HG02763 (cell line): ENCODE measurements at regions not wholly inside any gene's neighbourhood (a gene's known extent, or its start where the extent isn't known, plus 50 kb on each side); places are given as distances from the start of the nearest gene placed in this dataset.

Experiments used
- ATAC-seq: cut with Tn5 transposase; IDR thresholded peaks from one replicate; pipeline ENCODE4 v1.9.1; 2021; ENCODE audit warnings: mild to moderate bottlenecking, moderate library complexity; ENCODE audit not compliant: unreplicated experiment

DNA sequence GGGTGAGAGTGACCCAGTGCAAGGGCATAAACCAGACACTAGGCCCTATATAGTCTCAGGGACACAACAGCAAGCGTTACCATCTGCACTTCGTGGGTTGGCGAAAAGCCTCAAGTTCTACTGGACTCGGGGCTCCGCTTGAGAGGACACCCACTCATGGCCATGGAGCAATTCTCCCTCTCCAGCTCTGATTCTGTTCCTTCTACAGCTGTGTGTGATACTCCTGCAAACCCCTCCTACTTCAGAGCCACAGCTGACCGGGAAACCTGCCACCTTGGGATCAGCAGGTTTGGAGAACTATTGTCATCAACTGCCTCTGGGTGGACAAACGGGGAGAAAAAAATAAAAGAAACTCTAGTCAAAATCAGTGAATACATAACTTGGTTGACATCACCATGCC, 306.9 kb downstream of the FGFR2 start:
- no peak for ATAC-seq

DNA sequence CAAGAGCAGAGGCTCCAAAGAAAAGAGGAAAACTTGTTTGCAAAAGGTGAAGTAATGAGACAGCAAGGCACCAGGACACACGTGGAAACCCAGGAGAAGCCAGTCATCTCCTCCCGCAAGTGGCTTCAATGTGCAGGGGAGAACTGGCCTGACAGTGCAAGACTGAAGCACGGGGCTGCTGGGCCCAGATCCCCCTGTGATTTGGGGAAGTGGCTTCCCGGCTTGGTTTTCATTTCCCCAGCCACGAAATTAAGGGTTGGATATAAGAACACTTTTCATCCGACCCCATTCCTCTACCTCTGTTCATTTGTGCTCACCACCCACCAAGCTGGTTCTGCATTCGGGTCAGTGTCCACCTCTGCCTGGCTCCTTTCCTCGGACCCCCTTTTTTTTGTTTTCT, 306.4 kb downstream of the FGFR2 start:
- no peak for ATAC-seq

DNA sequence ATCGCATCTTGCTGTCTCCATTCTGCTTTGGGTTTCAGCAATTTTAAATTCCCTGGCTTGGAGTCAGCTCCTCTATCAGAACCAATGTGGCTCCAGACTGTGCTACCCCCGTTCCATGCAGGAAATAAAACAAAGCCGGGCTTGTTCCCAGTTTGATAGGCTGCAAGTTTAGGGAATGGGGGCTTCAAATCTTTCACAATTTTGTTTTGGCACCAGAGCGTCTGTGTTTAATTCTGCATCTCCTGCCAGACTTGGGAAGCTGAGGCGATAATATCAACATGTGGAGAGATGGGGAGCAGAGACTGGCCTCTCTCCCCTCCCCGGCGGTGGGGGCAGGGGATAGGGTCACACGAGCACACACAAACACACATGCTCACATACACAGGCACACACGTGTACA, 305.9 kb downstream of the FGFR2 start:
- no peak for ATAC-seq

DNA sequence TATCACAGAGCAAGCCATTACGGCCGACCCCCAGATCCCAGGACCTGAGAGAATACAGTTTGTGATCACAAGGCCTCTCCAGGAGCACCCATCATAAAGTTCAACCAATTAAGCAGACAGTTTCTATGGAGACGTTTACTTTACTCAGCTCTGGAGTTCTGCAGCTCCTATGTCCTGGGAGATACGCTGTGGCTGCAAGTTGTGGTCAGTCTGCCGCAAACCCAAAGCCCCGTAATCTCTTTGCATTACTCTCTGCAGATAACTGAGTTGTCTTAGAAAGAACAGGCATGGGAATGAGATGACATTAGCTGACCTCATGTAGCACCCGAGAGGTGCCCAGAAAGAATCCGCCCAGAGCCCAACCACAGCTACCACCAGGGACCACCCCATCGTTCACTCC, 305.1 kb downstream of the FGFR2 start:
- no peak for ATAC-seq

DNA sequence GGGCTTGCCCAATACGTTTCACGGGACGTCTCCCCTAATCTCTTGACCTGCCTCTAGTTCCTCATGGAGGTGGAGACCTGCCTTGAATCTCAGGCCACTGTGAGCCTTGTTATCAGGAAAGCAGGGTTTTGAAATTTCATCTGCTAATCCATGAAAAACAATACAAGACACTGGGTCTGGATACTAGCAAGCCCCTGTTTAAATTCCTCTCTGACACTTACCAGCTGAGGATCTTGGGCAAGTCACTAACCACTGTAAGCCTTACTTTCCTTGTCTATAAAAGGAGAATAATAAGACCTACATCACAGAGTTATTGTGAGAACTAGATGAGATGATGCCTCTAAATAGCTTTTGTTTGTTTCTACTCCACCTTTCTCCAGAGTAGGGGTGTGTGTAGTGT, 303.6 kb downstream of the FGFR2 start:
- no peak for ATAC-seq

DNA sequence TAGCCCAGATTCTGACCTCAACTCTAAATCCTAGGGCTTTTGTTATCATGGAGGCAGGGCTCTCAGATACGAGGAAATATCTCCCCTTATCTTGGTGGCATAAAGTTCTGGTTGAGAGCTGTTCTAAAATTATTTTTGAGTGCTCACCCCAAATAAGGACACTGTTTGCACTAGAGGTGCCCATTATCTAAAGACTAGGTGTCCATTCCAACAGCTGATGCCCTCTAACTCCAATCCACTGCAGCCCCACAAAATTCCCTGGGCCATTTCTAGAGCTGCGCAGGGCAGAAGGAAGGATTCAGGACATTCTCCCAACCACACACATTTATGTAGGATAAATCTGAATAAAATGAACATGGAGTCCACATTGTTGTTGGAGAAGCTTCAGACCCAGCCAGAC, 301.9 kb downstream of the FGFR2 start:
- no peak for ATAC-seq

DNA sequence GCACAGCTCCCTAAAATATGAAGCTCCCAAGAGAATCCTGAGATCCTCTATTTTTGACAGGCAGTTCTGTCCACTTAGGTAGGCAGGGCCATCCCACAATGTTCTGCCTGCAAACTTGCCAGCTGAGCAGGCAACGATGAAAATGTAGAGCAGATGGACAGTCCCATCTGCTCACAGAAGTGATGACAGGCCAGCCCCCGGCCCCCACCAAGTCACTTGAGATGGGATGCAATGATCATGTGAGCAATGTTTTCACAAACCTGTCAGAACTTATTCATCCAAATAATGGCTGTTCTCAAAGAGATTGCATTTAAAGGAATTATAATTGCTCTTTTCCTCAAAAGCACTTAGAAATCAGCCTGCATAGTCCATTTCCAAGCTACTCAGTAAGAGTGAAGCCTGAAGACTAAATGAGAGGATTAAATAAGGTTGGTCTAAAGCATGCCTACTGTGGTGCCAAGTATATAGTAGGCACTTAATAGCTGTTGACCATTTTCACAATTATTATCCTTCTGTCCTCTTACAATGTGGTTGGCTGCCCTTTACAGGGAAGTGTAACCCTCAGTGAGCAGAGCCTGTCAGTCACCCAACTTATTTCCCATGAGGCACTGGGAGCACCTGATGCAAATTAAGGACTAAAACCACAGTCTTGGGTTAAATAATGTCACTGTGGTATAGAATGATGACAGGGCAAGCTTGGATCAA, 301.2 kb downstream of the FGFR2 start:
- no peak for ATAC-seq

DNA sequence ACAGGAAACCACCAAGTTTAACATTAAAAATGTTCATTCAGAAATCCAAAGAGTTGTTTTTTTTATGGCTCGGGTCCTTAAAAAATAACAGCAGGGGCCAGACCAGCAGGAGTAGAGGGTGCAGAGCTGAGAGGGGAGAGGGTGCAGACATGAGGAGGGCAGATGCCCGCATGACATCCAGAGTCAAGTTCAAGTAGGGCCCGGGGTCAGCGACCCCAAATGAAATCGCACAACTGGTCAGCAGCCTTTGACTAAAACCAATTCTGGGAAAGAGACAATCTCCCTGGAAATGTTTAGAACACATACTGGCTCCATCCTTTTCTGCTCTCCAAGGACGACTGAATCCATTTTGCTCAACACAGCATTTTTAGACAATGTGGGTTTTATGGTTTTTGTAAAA, 297.5 kb downstream of the FGFR2 start:
- ATAC-seq: no peak

DNA sequence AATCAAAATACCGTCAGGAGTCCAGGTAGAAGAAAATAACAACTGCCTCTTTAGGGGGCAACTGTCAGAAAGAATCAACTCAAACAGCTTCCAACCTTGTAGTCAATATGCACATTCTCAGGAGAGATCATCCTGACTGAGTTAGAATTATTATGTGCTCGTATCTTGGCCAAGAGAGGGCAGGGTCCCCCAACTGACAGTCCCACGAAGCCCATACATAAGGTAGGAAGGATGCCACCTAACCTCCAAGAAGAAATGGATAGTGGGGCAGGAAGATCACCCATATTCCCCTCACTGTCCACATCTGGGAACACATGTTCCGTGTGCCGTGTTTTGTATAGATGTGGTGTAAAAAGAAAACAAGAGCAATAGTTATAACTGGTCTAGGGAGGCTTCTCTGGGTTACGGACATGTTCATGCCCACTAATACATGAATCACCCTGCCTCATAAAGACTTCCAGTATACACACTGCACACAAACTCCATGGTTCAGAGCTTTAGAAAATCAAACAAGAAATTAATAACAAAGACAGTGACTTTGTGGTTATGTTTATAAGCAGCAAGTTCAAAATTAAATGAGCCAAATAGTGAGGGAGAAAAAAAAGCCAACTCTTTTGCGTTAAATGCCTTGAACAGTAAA, 295.6 kb downstream of the FGFR2 start:
- no peak for ATAC-seq

DNA sequence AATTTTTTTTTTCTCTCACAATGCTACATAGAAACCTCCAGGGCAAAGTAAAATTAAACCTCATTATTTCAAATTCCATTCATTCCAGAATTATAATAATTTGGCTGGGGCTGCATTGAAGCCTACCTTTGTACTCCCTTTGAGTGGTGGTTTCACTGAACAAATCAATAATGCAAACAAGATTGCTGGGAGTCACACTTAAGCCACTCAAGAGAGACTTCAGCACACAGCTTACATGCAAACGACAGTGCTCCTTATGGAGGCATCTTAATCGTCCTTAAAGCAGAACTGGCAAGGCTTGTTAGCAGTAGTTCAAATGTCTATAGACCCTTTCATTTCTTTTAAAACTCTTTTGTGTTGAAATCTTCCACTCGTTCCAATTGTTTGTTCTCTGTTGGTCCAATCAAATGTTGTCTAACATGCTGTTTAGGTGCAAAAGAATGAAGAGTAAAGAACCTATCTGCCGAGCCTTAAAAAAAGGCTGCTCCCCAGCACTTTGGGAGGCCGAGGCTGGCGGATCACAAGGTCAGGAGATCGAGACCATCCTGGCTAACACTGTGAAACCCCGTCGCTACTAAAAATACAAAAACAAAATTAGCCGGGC, 294.9 kb downstream of the FGFR2 start:
- ATAC-seq: no peak

DNA sequence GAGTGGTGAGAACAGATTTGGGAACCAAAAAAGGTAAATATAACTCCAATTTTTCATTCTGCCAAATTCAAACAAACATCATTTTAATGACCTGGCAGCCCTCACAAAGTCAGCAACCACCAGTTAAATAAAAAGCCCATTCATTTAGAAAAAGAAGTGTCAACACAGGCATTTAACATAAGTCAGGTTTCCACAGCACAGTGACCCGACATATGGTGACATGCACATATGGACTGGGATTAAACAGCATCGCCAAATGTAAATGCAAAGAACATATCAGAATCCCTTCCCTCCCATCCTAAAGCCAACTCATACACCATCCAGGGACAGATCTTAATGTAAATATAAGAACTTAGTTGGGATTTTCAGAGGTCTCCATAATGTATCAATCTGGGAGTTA, 293.2 kb downstream of the FGFR2 start:
- no peak for ATAC-seq

DNA sequence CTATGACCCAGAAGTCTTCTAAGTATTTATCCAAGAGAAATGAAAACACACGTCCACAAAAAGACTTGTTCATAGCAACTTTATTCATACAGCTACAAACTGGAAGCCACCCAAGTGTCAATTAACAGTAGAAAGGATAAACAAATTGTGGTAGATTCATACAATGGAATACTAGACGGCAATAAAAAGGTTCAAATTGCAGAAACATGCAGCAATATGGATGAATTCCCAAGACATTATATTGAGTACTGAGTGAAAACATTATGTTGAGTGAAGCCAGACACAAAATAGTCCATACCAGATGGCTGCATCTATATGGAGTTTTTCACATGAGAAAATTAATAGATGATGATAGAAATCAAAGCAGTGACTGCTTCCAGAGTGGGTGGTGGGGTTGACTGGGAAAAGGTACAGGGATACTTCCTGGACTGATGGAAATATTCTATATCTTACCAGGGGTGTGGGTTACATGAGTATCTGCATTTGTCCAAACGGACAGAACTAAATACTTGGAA, 292.0 kb downstream of the FGFR2 start:
- ATAC-seq: no peak

DNA sequence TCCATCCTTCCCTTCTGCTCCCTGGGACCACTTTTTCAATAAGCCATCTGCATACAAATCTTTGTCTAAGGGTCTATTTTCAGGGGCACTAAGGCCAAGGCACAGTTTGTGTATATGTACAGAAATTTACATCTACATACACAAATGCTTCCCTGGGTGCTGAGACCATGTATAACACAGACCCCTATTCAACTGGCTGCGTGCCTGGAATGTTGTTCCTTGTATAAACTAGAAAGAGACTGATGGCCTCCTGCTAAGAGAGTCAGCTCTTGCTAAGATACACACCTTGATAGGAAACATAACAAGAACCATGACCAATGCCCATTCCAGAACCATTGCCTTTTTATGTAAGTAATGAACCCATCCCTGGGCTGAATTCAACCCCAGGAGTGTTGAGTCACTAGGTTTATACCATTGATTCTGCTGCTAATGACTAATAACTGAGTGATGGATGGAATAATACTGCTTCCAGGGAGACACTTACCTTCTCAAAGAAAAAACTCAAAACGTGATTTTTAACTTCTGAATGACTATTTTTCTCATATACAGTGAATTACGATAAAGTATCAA, 290.7 kb downstream of the FGFR2 start:
- ATAC-seq: no peak

DNA sequence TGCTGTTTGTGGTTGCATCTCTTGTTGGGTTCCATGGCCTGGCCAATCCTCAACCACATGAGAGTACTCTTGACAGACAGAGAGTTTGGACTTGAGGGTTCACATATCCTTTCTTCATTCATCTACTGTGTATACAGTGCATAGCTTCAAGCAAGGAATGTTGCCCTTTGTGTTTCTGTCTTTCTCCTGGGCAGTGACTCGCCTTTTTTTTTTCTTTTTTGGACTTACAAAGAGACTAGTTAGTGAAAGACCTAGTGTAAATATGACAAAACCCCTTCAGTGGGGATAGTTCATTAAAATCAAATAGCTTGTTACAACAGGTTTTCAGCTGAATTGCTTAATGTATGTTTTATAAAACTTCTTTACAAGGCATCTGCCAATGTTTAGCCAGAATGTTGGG, 290.2 kb downstream of the FGFR2 start:
- ATAC-seq: no peak

DNA sequence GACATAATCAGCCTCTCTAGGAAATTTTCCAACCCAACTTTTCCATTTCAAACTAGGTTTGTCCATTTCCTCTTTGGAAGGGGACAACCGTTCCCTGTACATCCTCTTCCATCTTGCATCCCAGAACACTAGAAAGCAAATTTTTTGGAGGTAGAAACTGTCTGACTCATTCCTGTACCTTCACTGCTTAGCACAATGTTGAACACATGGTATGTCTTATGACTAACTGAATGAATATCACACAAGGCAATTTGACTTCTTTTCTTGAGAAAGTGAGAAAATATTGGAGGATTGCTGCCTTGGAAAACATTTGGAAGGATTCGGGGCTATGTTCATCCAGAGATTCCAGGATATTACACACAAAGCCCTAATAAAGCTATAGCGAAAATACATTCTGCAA, 289.1 kb downstream of the FGFR2 start:
- ATAC-seq: no peak

DNA sequence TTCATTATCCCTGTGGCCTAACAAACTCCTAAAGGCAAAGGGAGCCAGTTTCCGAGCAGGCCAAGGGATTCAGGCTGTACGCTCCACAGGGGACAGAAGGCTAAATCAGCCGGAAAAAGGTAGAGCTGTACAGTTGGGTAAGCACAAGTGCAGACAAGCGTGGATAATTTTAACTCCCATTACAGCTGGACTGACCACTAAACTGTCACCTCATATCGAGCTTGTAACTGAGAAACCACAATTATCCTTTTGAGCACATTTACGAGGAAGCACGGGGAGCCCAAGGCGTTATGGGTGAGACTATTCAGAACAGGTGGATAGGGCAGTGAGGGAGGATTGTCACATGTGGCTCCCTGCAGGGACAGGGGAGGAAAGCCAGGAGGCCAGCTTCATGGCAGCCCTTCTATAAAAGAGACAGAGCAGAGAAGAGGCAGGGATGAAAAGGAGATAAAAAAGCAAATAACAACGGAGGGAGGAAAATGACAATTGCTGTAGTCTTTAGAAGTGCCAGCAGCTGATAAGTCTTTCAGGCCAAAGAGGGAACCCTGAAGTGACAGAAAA, 288.0 kb downstream of the FGFR2 start:
- no peak for ATAC-seq

DNA sequence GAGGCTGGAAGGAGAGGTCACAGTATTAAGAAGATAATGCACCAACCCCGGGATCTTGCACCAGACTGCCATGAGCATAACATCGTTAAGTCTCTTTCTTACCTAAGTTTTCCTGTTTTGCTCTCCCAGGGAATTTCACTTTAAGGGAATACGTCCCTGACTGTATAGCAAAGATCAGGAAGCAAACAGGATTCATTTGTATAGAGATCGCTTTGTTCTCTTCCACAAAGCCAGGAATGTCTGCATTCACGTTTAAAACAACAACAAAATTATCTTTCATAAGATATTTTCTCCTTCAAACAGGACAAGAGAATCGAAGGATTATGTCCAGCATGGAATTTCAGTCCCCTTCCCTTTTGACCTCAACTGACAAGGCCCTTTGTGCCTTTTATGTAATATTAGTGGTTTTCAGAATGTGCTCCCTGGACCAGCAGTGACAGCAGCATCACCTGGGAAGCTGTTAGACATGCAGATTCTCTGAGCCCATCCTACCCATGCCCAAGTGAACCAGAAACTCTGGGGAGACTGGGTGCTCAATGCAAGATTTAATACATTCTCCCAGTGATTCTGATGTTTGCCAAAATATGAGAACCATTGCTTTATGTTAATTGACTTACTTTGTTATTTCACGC, 286.3 kb downstream of the FGFR2 start:
- no peak for ATAC-seq

DNA sequence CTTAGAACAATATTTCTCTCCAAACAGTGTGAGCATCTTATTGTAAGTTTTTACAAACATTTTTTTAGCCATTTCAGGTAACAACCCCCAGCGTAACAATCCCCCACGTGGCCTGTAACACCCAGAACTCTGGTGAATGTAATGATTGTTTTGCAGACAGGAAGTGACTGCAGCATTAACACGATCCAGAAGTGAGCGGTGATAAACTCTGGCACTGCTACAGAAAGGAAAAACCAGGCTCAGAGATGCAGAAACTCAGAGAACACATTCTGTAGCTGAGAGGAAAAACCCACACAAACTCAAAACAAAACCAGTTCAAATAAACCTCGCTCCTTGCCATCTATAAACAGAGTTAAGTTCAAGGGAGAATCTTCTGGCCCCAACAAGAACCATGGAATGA, 285.7 kb downstream of the FGFR2 start:
- ATAC-seq: no peak

DNA sequence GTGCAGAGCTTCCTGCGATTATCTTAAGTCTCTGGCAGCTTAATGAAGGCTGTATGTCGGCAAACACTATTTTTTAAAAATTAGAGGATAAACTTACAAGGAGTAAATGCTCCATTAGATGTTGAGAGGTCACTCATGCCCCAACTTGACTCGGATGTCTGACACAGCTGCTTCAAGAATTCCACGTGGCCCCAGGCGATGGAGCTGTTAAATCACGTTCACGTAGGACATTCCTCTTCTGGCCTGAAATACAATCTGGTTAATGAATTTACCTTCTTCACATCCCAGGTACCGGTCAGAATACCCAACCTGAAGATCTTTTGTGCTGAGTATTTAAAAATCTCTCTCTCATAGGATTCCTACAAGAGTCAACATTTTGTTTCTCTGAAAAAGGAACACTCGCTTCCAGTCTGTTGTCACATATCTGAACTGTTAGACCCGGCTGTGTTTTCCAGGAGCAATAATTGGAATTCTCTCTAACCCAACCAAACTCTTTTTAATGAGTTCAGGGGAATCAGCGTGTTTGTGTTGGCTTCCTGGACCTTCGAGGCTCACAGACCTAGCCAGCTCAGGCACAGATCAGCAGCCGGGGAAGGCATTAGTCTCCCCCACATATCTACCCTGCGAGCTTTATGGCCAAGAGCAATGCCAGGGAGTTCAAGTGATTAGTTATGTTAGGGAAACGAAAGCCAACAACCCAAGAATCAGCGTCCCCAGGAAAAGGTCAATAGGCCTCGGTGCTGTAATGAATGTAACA, 284.9 kb downstream of the FGFR2 start:
- ATAC-seq: no peak

DNA sequence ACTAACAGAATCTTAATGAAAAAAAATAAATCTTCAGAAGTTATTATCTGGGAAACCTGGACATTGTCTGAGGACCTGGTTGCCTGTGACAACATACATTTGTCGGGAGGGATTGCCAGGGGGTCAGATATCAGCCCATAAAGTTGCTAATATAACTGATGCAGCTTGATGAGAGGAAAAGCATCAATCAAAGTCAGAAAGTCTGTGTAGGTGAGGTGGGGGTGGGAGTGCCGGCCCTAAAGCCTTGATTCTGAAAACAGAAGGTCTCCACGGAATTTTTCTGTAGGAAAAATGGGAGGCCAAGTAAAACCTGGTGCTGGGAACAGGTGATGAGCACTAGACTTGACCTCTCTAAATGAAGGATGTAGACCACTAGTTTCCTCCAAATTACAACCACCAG, 281.8 kb downstream of the FGFR2 start:
- ATAC-seq: no peak

DNA sequence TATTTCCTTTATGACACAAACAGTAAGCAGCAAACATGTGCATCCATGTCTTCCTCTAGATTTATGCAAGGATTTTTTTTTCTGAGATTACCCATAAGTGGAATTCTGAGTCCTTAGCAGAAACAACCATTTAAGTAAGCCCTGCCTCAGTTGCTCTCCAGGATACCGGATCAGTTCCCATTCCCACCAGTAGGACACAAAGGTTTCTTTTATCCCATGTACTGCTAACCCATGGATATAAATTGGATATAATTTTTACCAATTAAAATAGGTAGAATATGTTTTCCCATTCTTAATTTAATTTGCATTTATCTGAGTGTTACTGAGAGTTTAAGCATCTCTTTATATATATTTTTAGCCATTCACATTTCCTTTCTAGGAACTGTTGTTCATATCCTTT, 280.9 kb downstream of the FGFR2 start:
- no peak for ATAC-seq
